SK-N-SH treated with all-trans-retinoic acid at 6 μM for 48 hours (cell line): ENCODE measurements at regions not wholly inside any gene's neighbourhood (a gene's known extent, or its start where the extent isn't known, plus 50 kb on each side); places are given as distances from the start of the nearest gene placed in this dataset.

Source experiments
- BACH2 ChIP-seq: fragments of 250-450 bp; sonication (Bioruptor Pico); IDR thresholded peaks from 2 replicates; pipeline ENCODE4 v1.9.0; 2021; ENCODE audit warnings: mild to moderate bottlenecking, borderline replicate concordance
- CREB5 ChIP-seq: fragments of 250-450 bp; sonication (Bioruptor Pico); IDR thresholded peaks from 2 replicates; pipeline ENCODE4 v1.5.1; 2020; ENCODE audit warnings: low read depth, mild to moderate bottlenecking, moderate library complexity
- CSDC2 ChIP-seq: fragments of 250-450 bp; sonication (Bioruptor Pico); IDR thresholded peaks from 2 replicates; pipeline ENCODE4 v1.5.0; 2020; ENCODE audit warnings: mild to moderate bottlenecking, moderate library complexity
- ISL1 ChIP-seq: fragments of 250-450 bp; sonication (Bioruptor Pico); IDR thresholded peaks from 2 replicates; pipeline ENCODE4 v2.1.2; 2022; ENCODE audit warnings: mild to moderate bottlenecking, moderate library complexity
- OSR1 ChIP-seq: fragments of 250-450 bp; sonication (Bioruptor Pico); IDR thresholded peaks from 2 replicates; pipeline ENCODE4 v1.8.0; 2022; ENCODE audit warnings: moderate library complexity, mild to moderate bottlenecking, inconsistent platforms
- RARB ChIP-seq: fragments of 250-450 bp; sonication (Bioruptor Pico); IDR thresholded peaks from 2 replicates; pipeline ENCODE4 v1.8.0; 2021; ENCODE audit warnings: mild to moderate bottlenecking, moderate library complexity
- SNAI2 ChIP-seq: fragments of 250-450 bp; sonication (Bioruptor Pico); IDR thresholded peaks from 2 replicates; pipeline ENCODE4 v1.5.0; 2020; ENCODE audit warnings: mild to moderate bottlenecking, moderate library complexity
- ZC3H10 ChIP-seq: fragments of 250-450 bp; sonication (Bioruptor Pico); IDR thresholded peaks from 2 replicates; pipeline ENCODE4 v1.5.1; 2021; ENCODE audit warnings: mild to moderate bottlenecking, moderate library complexity
- ZFP30 ChIP-seq: fragments of 450-650 bp; formaldehyde crosslinking; IDR thresholded peaks from 2 replicates; pipeline ENCODE4 v1.5.0; 2022; ENCODE audit warnings: mild to moderate bottlenecking, moderate library complexity
- TF ChIP-seq, protein P1 (sequence below): fragments of 250-450 bp; sonication (Bioruptor Pico); IDR thresholded peaks from 2 replicates; pipeline ENCODE4 v1.8.0; 2020; ENCODE audit warnings: mild to moderate bottlenecking, moderate library complexity, borderline replicate concordance

GRCh38 chr2:195603998-195604397, 53.0 kb upstream of the SLC39A10 start:
- TF ChIP-seq OSR1 (no peak), SNAI2 (no peak), BACH2 (CRISPR knock-in tag) (no peak), CSDC2 (CRISPR knock-in tag) (no peak), ZFP30 (CRISPR knock-in tag) (no peak), ISL1 (CRISPR knock-in tag) (no peak), ZC3H10 (CRISPR knock-in tag) (no peak), CREB5 (CRISPR knock-in tag) (no peak), RARB (CRISPR knock-in tag) (no peak)
- TF ChIP-seq, protein P1, sequence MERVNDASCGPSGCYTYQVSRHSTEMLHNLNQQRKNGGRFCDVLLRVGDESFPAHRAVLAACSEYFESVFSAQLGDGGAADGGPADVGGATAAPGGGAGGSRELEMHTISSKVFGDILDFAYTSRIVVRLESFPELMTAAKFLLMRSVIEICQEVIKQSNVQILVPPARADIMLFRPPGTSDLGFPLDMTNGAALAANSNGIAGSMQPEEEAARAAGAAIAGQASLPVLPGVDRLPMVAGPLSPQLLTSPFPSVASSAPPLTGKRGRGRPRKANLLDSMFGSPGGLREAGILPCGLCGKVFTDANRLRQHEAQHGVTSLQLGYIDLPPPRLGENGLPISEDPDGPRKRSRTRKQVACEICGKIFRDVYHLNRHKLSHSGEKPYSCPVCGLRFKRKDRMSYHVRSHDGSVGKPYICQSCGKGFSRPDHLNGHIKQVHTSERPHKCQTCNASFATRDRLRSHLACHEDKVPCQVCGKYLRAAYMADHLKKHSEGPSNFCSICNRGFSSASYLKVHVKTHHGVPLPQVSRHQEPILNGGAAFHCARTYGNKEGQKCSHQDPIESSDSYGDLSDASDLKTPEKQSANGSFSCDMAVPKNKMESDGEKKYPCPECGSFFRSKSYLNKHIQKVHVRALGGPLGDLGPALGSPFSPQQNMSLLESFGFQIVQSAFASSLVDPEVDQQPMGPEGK (CRISPR knock-in tag): no peak
